Adrenal gland (tissue), 5 donors: ENCODE measurements at regions not wholly inside any gene's neighbourhood (a gene's known extent, or its start where the extent isn't known, plus 50 kb on each side); places are given as distances from the start of the nearest gene placed in this dataset.

Experiments
- CTCF ChIP-seq, 6 experiments: fragments of 450-650 bp in 4 of 6; fragments of 200-600 bp in 2 of 6; sonication (generic) in 1 of 6; IDR thresholded peaks; 1 replicate in 5 of 6; 2 replicates in 1 of 6; pipeline versions ENCODE4 v1.5.1 to v1.8.0; 2016 to 2021; ENCODE audit warnings: antibody characterized with exemption in 6 of 6, mild to moderate bottlenecking in 2 of 6, moderate library complexity in 1 of 6
- POLR2A ChIP-seq, 2 donors: fragments of 450-650 bp; IDR thresholded peaks; one replicate each; pipeline ENCODE4 v1.6.1; 2017; ENCODE audit warnings: antibody characterized with exemption in 2 of 2, mild to moderate bottlenecking in 2 of 2, moderate library complexity in 1 of 2
- donor health status: DM: no; HTN: no; CAD: no.

DNA sequence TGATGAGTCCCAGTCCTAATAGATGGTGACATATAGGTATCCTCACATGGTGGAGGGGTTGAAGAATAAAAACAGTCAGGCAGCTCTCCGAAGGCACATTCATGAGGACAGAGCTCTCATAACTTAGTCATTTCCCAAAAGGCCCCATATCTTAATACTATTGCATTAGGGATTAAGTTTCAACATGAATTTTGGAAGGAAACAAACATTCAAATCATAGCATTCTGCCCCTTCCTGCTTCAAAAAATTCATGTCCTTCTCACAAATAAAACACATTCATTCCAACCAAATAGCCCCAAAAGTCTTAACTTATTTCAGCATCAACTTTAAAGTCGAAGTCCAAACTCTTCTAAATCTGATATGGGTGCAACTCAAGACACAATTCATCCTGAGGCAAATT, 277.2 kb upstream of the NR4A3 start:
- TF ChIP-seq POLR2A (IDR thresholded peaks at IDR 0.05) (no peak), CTCF (IDR thresholded peaks at IDR 0.05) (no peak)
